Gastroesophageal sphincter (tissue), 3 donors: ENCODE measurements at regions not wholly inside any gene's neighbourhood (a gene's known extent, or its start where the extent isn't known, plus 50 kb on each side); places are given as distances from the start of the nearest gene placed in this dataset.

ENCODE experiments used
- EP300 ChIP-seq: sonication (generic); formaldehyde crosslinking; IDR thresholded peaks from one replicate; pipeline ENCODE4 v1.6.1; 2017; ENCODE audit warnings: antibody characterized with exemption, mild to moderate bottlenecking
- POLR2A ChIP-seq, 2 donors: fragments of 450-650 bp; IDR thresholded peaks; one replicate each; pipeline ENCODE4 v1.6.1; 2017; ENCODE audit warnings: antibody characterized with exemption in 2 of 2, mild to moderate bottlenecking in 2 of 2, moderate library complexity in 1 of 2
- TF ChIP-seq, protein P1 (sequence below), 4 experiments: fragments of 200-600 bp in 2 of 4; fragments of 450-650 bp in 2 of 4; sonication (generic) in 1 of 4; IDR thresholded peaks; one replicate each; pipeline ENCODE4 v1.5.1; 2017 to 2019; ENCODE audit warnings: antibody characterized with exemption in 4 of 4, mild to moderate bottlenecking in 2 of 4, moderate library complexity in 2 of 4

DNA sequence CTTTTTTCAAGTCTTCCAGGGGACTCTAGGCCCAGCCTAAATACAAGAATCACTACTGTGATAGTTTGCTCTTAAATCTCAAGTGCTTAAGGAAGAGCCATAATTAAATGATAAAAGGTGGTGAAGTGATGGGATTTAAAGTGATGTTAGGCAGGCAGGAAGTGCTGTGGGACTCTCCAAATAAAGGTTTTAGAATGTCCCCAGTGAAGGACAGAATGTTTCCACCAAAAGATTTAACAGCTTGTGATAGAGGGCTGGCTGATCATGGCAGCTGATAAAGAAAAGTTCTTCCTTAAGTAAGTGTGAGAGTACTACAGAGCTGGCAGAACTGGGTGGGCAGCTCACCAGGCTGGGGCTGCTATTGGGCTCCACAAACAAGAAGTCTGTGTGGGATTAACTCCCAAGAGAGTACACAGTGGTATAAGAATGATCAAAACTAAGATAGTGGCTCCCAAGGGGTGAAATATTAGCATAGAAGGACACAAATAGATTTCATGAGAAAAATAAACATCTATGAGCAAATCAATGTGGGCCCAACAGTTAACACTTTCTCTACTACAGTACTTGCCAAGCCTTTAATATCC, 637.2 kb upstream of the CPEB2 start:
- TF ChIP-seq, protein P1, sequence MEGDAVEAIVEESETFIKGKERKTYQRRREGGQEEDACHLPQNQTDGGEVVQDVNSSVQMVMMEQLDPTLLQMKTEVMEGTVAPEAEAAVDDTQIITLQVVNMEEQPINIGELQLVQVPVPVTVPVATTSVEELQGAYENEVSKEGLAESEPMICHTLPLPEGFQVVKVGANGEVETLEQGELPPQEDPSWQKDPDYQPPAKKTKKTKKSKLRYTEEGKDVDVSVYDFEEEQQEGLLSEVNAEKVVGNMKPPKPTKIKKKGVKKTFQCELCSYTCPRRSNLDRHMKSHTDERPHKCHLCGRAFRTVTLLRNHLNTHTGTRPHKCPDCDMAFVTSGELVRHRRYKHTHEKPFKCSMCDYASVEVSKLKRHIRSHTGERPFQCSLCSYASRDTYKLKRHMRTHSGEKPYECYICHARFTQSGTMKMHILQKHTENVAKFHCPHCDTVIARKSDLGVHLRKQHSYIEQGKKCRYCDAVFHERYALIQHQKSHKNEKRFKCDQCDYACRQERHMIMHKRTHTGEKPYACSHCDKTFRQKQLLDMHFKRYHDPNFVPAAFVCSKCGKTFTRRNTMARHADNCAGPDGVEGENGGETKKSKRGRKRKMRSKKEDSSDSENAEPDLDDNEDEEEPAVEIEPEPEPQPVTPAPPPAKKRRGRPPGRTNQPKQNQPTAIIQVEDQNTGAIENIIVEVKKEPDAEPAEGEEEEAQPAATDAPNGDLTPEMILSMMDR (IDR thresholded peaks at IDR 0.05), result no peak
- TF ChIP-seq POLR2A (IDR thresholded peaks at IDR 0.05) (no peak), EP300 (no peak)
